HAP-1 (cell line): ENCODE measurements at regions not wholly inside any gene's neighbourhood (a gene's known extent, or its start where the extent isn't known, plus 50 kb on each side); places are given as distances from the start of the nearest gene placed in this dataset.
A peak's percentile ranks its signal among the peaks of the same experiment; 100 is the strongest.

Experiments
- DNase-seq, 2 experiments: peaks; one replicate each; pipeline ENCODE4 v3.0.0-alpha.2; 2016 to 2020; ENCODE audit warnings: low spot score in 2 of 2
- H3K27me3 ChIP-seq: fragments of 250-450 bp; sonication (Bioruptor Pico); 2 replicates; pipeline ENCODE4 v1.5.1; 2020; ENCODE audit warnings: low read depth, mild to moderate bottlenecking, moderate library complexity
- H3K36me3 ChIP-seq: fragments of 250-450 bp; sonication (Bioruptor Pico); replicated peaks from 2 replicates; pipeline ENCODE4 v1.5.1; 2020; ENCODE audit warnings: mild to moderate bottlenecking
- H3K4me1 ChIP-seq: fragments of 250-450 bp; sonication (Bioruptor Pico); 2 replicates; pipeline ENCODE4 v1.5.1; 2020; ENCODE audit warnings: mild to moderate bottlenecking
- H3K4me3 ChIP-seq: fragments of 250-450 bp; sonication (Bioruptor Pico); 2 replicates; pipeline ENCODE4 v1.5.1; 2020; ENCODE audit warnings: mild to moderate bottlenecking, moderate library complexity
- H3K9me3 ChIP-seq: fragments of 250-450 bp; sonication (Bioruptor Pico); 2 replicates; pipeline ENCODE4 v1.5.1; 2020; ENCODE audit warnings: mild to moderate bottlenecking, moderate library complexity
- in situ Hi-C: fragments of 300-500 bp; cut with MboI; formaldehyde crosslinking; loops from 3 replicates; pipeline ENCODE4 v1.14.3; 2020; ENCODE audit warnings: low sequenced_read_pairs, inconsistent platforms, mixed read lengths

- H3K36me3 ChIP-seq, result no peaks in the 10 kb centered on the region
- no peaks in the 10 kb centered on the region for H3K4me1 ChIP-seq
- no peak overlapping the region for H3K4me3 ChIP-seq
- no peaks in the 10 kb centered on the region; the same call in 1 of the 2 replicates for H3K27me3 ChIP-seq
- in situ Hi-C loops, result no loop called here
- no peak for DNase-seq
- no peaks in the 10 kb centered on the region for H3K9me3 ChIP-seq
Observed at GRCh38 chr3:99503350-99503749, 135.0 kb upstream of the COL8A1 start.

GRCh38 chr3:99502871-99503270, 135.5 kb upstream of the COL8A1 start:
- in situ Hi-C loops, result no loop called here
- no peak for DNase-seq
- H3K27me3 ChIP-seq, result no peaks in the 10 kb centered on the region
- no peaks in the 10 kb centered on the region for H3K36me3 ChIP-seq
- no peaks in the 10 kb centered on the region for H3K9me3 ChIP-seq
- H3K4me1 ChIP-seq, result no peaks in the 10 kb centered on the region
- H3K4me3 ChIP-seq, result no peak overlapping the region

- Histone ChIP-seq H3K27me3 (no peaks in the 10 kb centered on the region), H3K36me3 (no peaks in the 10 kb centered on the region), H3K9me3 (no peaks in the 10 kb centered on the region), H3K4me1 (no peaks in the 10 kb centered on the region), H3K4me3 (no peak overlapping the region)
- DNase-seq, result no peak
- in situ Hi-C loops, result no loop called here
Observed at GRCh38 chr3:99500485-99500884, 137.9 kb upstream of the COL8A1 start.

- H3K4me1 ChIP-seq, result no peaks in the 10 kb centered on the region
- in situ Hi-C loops, result loop anchor here (10.0 kb wide), 1 partner anchor 255 kb away; no protein-coding TSS in a partner anchor
- H3K27me3 ChIP-seq, result no peaks in the 10 kb centered on the region
- no peaks in the 10 kb centered on the region for H3K36me3 ChIP-seq
- H3K4me3 ChIP-seq, result no peak overlapping the region
- peak; percentile 23 to 49 for DNase-seq
- no peaks in the 10 kb centered on the region for H3K9me3 ChIP-seq
Observed at GRCh38 chr3:99499235-99500158, 138.9 kb upstream of the COL8A1 start.

DNA sequence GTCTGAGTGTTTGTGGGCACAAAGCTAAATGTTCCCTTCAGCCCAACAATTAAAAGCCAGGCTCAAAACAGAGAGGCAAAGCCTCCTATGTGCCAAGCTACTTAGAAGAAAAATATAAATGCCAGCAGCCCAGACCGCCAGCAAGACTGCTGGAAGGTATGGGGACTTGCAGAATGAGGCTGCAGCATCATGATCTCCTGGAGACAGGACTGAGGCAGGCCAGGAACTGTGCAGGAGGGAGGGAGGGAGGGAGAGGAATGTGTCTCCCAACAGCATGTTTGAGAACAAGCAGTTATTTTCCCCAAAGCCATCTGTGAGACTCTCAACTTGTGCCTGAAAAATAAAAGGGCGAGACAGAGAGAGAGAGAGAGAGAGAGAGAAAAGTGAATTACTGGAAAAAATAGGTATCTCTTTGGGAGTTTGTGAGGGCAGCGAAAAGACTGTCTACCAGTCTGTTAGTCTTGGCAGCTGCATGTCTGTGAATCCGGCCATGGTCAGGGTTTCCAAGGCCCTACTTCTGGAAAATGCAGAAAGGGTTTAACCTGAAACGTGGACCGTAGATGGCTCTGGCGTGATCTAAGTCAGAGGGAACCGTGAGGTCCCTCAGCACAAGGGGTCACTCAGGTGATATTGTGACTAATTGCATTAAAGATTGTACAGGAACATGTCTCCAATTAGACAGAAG, 139.7 kb upstream of the COL8A1 start:
- H3K9me3 ChIP-seq, result no peaks in the 10 kb centered on the region
- H3K4me3 ChIP-seq, result no peak overlapping the region
- no peaks in the 10 kb centered on the region for H3K36me3 ChIP-seq
- H3K27me3 ChIP-seq, result no peaks in the 10 kb centered on the region
- in situ Hi-C loops, result loop anchor here (10.0 kb wide), 1 partner anchor 256 kb away; no protein-coding TSS in a partner anchor
- H3K4me1 ChIP-seq, result no peaks in the 10 kb centered on the region
- DNase-seq, result no peak

GRCh38 chr3:99487894-99488293, 150.5 kb upstream of the COL8A1 start:
- no peaks in the 10 kb centered on the region for H3K9me3 ChIP-seq
- no peaks in the 10 kb centered on the region for H3K36me3 ChIP-seq
- in situ Hi-C loops, result no loop called here
- H3K27me3 ChIP-seq, result no peaks in the 10 kb centered on the region
- DNase-seq, result no peak
- no peaks in the 10 kb centered on the region for H3K4me1 ChIP-seq
- H3K4me3 ChIP-seq, result no peak overlapping the region

- H3K4me3 ChIP-seq, result no peak overlapping the region
- in situ Hi-C loops, result no loop called here
- no peaks in the 10 kb centered on the region for H3K9me3 ChIP-seq
- no peak for DNase-seq
- no peaks in the 10 kb centered on the region for H3K36me3 ChIP-seq
- no peaks in the 10 kb centered on the region for H3K27me3 ChIP-seq
- no peaks in the 10 kb centered on the region for H3K4me1 ChIP-seq
Observed at GRCh38 chr3:99485286-99485685, 153.1 kb upstream of the COL8A1 start.

- no peaks in the 10 kb centered on the region for H3K4me1 ChIP-seq
- no peaks in the 10 kb centered on the region for H3K36me3 ChIP-seq
- no peaks in the 10 kb centered on the region for H3K9me3 ChIP-seq
- no peak for DNase-seq
- in situ Hi-C loops, result no loop called here
- H3K4me3 ChIP-seq, result no peak overlapping the region
- H3K27me3 ChIP-seq, result no peaks in the 10 kb centered on the region
Observed at GRCh38 chr3:99484871-99485270, 153.5 kb upstream of the COL8A1 start.

GRCh38 chr3:99483841-99484240, 154.6 kb upstream of the COL8A1 start:
- no peak overlapping the region for H3K4me3 ChIP-seq
- H3K36me3 ChIP-seq, result no peaks in the 10 kb centered on the region
- in situ Hi-C loops, result no loop called here
- no peaks in the 10 kb centered on the region for H3K4me1 ChIP-seq
- DNase-seq, result no peak
- no peaks in the 10 kb centered on the region for H3K27me3 ChIP-seq
- H3K9me3 ChIP-seq, result no peaks in the 10 kb centered on the region

- in situ Hi-C loops, result no loop called here
- Histone ChIP-seq H3K9me3 (no peaks in the 10 kb centered on the region), H3K27me3 (no peaks in the 10 kb centered on the region), H3K4me3 (no peak overlapping the region), H3K36me3 (no peaks in the 10 kb centered on the region), H3K4me1 (no peaks in the 10 kb centered on the region)
- no peak for DNase-seq
Observed at GRCh38 chr3:99482191-99482590, 156.2 kb upstream of the COL8A1 start.

- Histone ChIP-seq H3K9me3 (no peaks in the 10 kb centered on the region), H3K27me3 (no peaks in the 10 kb centered on the region), H3K4me1 (no peaks in the 10 kb centered on the region), H3K36me3 (no peaks in the 10 kb centered on the region), H3K4me3 (no peak overlapping the region)
- in situ Hi-C loops, result no loop called here
- DNase-seq, result no peak
Observed at GRCh38 chr3:99481561-99481960, 156.8 kb upstream of the COL8A1 start.

DNA sequence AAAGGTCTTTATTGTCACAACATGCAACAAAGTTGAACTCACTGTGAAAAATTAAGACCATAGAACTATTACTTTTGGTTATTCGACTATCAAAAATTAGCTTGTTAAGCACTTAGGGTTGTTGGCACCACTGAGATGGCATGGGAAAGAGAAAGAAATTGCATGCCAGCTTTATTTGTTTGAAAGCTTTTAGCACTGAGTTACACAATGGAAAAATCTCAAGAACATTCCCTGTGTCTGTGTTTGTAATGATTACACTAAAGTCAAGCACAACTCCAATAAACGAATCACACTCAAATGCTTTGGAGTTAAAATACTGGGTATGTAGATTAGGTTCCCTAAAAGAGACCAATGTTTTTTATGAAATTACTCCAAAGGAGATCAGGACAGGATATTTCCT, 158.6 kb upstream of the COL8A1 start:
- no peaks in the 10 kb centered on the region for H3K4me1 ChIP-seq
- no peak overlapping the region for H3K4me3 ChIP-seq
- DNase-seq, result no peak
- no peaks in the 10 kb centered on the region for H3K36me3 ChIP-seq
- H3K9me3 ChIP-seq, result no peaks in the 10 kb centered on the region
- H3K27me3 ChIP-seq, result no peaks in the 10 kb centered on the region
- in situ Hi-C loops, result no loop called here

DNA sequence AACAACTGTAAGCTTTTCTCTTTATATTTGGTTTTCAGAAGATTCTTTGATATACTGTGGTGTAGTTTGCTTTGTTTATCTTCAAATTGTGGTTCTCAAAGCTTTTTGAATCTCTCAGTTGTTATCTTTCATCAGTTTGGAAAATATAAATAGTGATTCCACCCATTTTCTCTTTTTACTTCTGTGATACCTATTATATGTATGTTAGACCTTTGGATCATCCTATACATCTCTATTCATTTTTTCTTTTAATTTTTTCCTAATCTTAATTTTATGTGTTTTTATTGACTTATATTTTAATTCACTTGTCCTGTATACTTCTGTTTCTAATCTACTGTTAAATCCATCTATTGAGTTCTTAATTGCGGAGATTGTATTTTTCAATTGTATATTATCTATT, 160.7 kb upstream of the COL8A1 start:
- DNase-seq, result no peak
- in situ Hi-C loops, result no loop called here
- Histone ChIP-seq H3K27me3 (no peaks in the 10 kb centered on the region), H3K36me3 (no peaks in the 10 kb centered on the region), H3K9me3 (no peaks in the 10 kb centered on the region), H3K4me1 (no peaks in the 10 kb centered on the region), H3K4me3 (no peak overlapping the region)

GRCh38 chr3:99475229-99475628, 163.2 kb upstream of the COL8A1 start:
- no peaks in the 10 kb centered on the region for H3K27me3 ChIP-seq
- DNase-seq, result no peak
- no peaks in the 10 kb centered on the region for H3K4me1 ChIP-seq
- in situ Hi-C loops, result no loop called here
- H3K4me3 ChIP-seq, result no peak overlapping the region
- H3K36me3 ChIP-seq, result no peaks in the 10 kb centered on the region
- no peaks in the 10 kb centered on the region for H3K9me3 ChIP-seq
